Sigmoid colon (tissue), 3 donors: ENCODE measurements at regions not wholly inside any gene's neighbourhood (a gene's known extent, or its start where the extent isn't known, plus 50 kb on each side); places are given as distances from the start of the nearest gene placed in this dataset.

Experiments used
- CTCF ChIP-seq, 4 experiments: fragments of 450-650 bp in 3 of 4; fragments of 200-600 bp in 1 of 4; IDR thresholded peaks; one replicate each; pipeline ENCODE4 v1.5.1; 2016 to 2019; ENCODE audit warnings: antibody characterized with exemption in 4 of 4, mild to moderate bottlenecking in 3 of 4, moderate library complexity in 2 of 4
- POLR2A ChIP-seq, 2 donors: fragments of 450-650 bp; IDR thresholded peaks; one replicate each; pipeline ENCODE4 v1.6.1; 2016; ENCODE audit warnings: antibody characterized with exemption in 2 of 2, mild to moderate bottlenecking in 2 of 2, moderate library complexity in 2 of 2

- TF ChIP-seq POLR2A (IDR thresholded peaks at IDR 0.05) (no peak), CTCF (IDR thresholded peaks at IDR 0.05) (no peak)
These were observed 112.4 kb upstream of the SPACA1 start for GRCh38 chr6:87935196-87935595.
